Activated naive CD8-positive, alpha-beta T cell treated with anti-CD3 and anti-CD28 coated beads, Interleukin-2, amount 50 U/mL, for 24 hours (primary cell): ENCODE measurements at regions not wholly inside any gene's neighbourhood (a gene's known extent, or its start where the extent isn't known, plus 50 kb on each side); places are given as distances from the start of the nearest gene placed in this dataset.

Experiments
- ATAC-seq: fragments of 150-1000 bp; cut with Tn5 transposase; one replicate; pipeline ENCODE4 v1.10.0; 2021
- DNase-seq: peaks from one replicate; pipeline ENCODE4 v3.0.0; 2021
- H3K27ac Mint-ChIP-seq: one replicate; pipeline ENCODE4 v1.8.0; 2021; ENCODE audit warnings: mild to moderate bottlenecking, mixed read lengths
- H3K27me3 Mint-ChIP-seq: one replicate; pipeline ENCODE4 v1.8.0; 2021; ENCODE audit warnings: mixed read lengths
- H3K36me3 Mint-ChIP-seq: one replicate; pipeline ENCODE4 v1.8.0; 2021; ENCODE audit warnings: low read depth, mixed read lengths
- H3K4me1 Mint-ChIP-seq: one replicate; pipeline ENCODE4 v1.8.0; 2021; ENCODE audit warnings: mixed read lengths
- H3K4me3 Mint-ChIP-seq: one replicate; pipeline ENCODE4 v1.8.0; 2021; ENCODE audit warnings: mild to moderate bottlenecking, moderate library complexity, mixed read lengths
- H3K9me3 Mint-ChIP-seq: one replicate; pipeline ENCODE4 v1.8.0; 2021; ENCODE audit warnings: mixed read lengths

DNA sequence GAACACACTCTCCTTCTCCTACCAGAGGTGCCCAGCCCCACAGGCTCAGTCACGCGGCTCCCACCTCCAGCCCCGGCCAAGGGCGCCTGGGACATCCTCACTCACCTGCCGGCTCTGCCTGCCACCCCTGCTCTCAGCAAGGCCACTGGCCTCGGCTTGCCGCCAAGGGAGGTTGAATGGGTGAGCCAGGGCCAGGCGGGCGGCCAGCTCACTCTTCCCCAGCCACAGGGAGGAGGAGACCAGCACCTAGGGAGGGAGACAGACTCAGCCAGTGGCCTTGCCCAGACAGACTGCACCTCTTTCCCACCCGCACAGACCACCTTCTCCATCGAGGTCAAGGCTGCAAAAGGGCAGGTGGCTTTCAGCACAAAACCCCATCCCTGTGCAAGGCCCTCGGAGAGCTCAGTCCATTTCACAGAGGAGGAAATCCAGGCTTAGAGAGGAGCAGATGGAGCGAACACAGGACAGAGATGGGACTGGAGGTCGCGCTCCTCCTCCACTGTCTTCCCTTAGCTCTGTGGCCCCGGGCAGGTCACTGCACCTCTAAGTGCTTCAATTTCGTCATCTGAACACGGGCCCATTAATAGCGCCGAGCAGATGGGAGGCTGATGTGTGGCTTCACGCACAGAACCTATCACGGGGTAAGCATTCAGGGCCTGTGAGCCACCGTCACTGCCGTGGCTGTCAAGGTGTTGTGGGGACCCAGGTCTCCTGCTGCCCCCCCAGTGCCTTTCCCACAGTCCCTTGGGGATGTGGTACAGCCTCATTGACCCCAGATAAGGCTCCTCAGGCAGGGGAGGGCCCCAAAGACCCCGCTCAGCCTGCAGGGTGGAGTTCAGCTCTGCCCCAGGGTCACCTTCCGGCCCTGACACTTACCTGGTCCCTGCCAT, 56.1 kb downstream of the RMI2 start:
- Mint-ChIP-seq H3K27me3 (no peaks in the 10 kb centered on the region), H3K4me3 (no peak overlapping the region), H3K9me3 (no peaks in the 10 kb centered on the region), H3K27ac (no peak overlapping the region), H3K36me3 (no peaks in the 10 kb centered on the region), H3K4me1 (no peaks in the 10 kb centered on the region)
- no peak for DNase-seq
- ATAC-seq, result no peak

GRCh38 chr16:11402051-11402744, 56.9 kb downstream of the RMI2 start:
- H3K27ac Mint-ChIP-seq, result no peak overlapping the region
- H3K27me3 Mint-ChIP-seq, result no peaks in the 10 kb centered on the region
- ATAC-seq, result no peak
- DNase-seq, result no peak
- no peaks in the 10 kb centered on the region for H3K4me1 Mint-ChIP-seq
- H3K9me3 Mint-ChIP-seq, result no peaks in the 10 kb centered on the region
- no peaks in the 10 kb centered on the region for H3K36me3 Mint-ChIP-seq
- H3K4me3 Mint-ChIP-seq, result no peak overlapping the region

GRCh38 chr16:11402745-11403533, 57.7 kb downstream of the RMI2 start:
- DNase-seq (no peak), ATAC-seq (no peak)
- Mint-ChIP-seq H3K27me3 (no peaks in the 10 kb centered on the region), H3K36me3 (no peaks in the 10 kb centered on the region), H3K4me3 (no peak overlapping the region), H3K27ac (no peak overlapping the region), H3K9me3 (no peaks in the 10 kb centered on the region), H3K4me1 (peaks cover 2% of the 10 kb centered on the region)

- DNase-seq (no peak), ATAC-seq (no peak)
- no peaks in the 10 kb centered on the region for H3K9me3 Mint-ChIP-seq
- no peak overlapping the region for H3K4me3 Mint-ChIP-seq
- no peak overlapping the region for H3K27ac Mint-ChIP-seq
- no peaks in the 10 kb centered on the region for H3K27me3 Mint-ChIP-seq
- H3K4me1 Mint-ChIP-seq, result peaks cover 2% of the 10 kb centered on the region
- H3K36me3 Mint-ChIP-seq, result no peaks in the 10 kb centered on the region
Observed at GRCh38 chr16:11403534-11403795, 58.2 kb downstream of the RMI2 start.

GRCh38 chr16:11403920-11404319, 58.7 kb downstream of the RMI2 start:
- H3K27ac Mint-ChIP-seq, result no peak overlapping the region
- peaks cover 2% of the 10 kb centered on the region for H3K4me1 Mint-ChIP-seq
- no peaks in the 10 kb centered on the region for H3K27me3 Mint-ChIP-seq
- no peaks in the 10 kb centered on the region for H3K9me3 Mint-ChIP-seq
- H3K4me3 Mint-ChIP-seq, result no peak overlapping the region
- ATAC-seq (no peak), DNase-seq (no peak)
- no peaks in the 10 kb centered on the region for H3K36me3 Mint-ChIP-seq

GRCh38 chr16:11404603-11405002, 59.3 kb downstream of the RMI2 start:
- ATAC-seq (no peak), DNase-seq (no peak)
- no peaks in the 10 kb centered on the region for H3K27me3 Mint-ChIP-seq
- no peak overlapping the region for H3K27ac Mint-ChIP-seq
- H3K4me3 Mint-ChIP-seq, result no peak overlapping the region
- H3K36me3 Mint-ChIP-seq, result no peaks in the 10 kb centered on the region
- no peaks in the 10 kb centered on the region for H3K9me3 Mint-ChIP-seq
- peaks cover 2% of the 10 kb centered on the region for H3K4me1 Mint-ChIP-seq

GRCh38 chr16:11405331-11406176, 60.3 kb downstream of the RMI2 start:
- ATAC-seq, result peak; percentile 41
- no peaks in the 10 kb centered on the region for H3K9me3 Mint-ChIP-seq

DNA sequence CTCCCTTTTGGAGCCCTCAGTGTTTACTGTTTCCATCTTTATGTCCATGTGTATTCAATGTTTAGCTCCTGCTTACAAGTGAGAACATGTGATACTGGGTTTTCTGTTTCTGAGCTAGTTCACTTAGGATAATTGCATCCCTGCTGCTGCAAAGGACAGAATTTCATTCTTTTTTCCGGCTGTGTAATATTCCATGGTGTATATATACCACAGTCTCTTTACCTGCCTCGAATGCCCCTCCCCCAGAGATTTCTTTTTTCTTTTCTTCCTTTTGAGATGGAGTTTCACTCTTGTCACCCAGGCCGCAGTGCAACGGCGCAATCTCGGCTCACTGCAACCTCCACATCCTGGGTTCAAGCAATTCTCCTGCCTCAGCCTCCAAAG, 60.9 kb downstream of the RMI2 start:
- H3K9me3 Mint-ChIP-seq, result no peaks in the 10 kb centered on the region
- ATAC-seq (no peak), DNase-seq (no peak)
- peaks cover 2% of the 10 kb centered on the region for H3K4me1 Mint-ChIP-seq
- H3K27ac Mint-ChIP-seq, result no peak overlapping the region
- no peaks in the 10 kb centered on the region for H3K27me3 Mint-ChIP-seq
- H3K36me3 Mint-ChIP-seq, result no peaks in the 10 kb centered on the region
- no peak overlapping the region for H3K4me3 Mint-ChIP-seq

More at GRCh38 chr16:11405331-11406176, 60.3 kb downstream of the RMI2 start:
- peak; percentile 73 for DNase-seq
- H3K4me3 Mint-ChIP-seq, result no peak overlapping the region
- H3K27me3 Mint-ChIP-seq, result no peaks in the 10 kb centered on the region
- peaks cover 2% of the 10 kb centered on the region for H3K4me1 Mint-ChIP-seq
- no peak overlapping the region for H3K27ac Mint-ChIP-seq
- H3K36me3 Mint-ChIP-seq, result no peaks in the 10 kb centered on the region

- H3K27me3 Mint-ChIP-seq, result no peaks in the 10 kb centered on the region
- H3K4me1 Mint-ChIP-seq, result peaks cover 4% of the 10 kb centered on the region
- H3K27ac Mint-ChIP-seq, result no peak overlapping the region
- ATAC-seq (peak; percentile 38), DNase-seq (peak; percentile 71)
- no peaks in the 10 kb centered on the region for H3K9me3 Mint-ChIP-seq
- H3K4me3 Mint-ChIP-seq, result no peak overlapping the region
- no peaks in the 10 kb centered on the region for H3K36me3 Mint-ChIP-seq
Observed at GRCh38 chr16:11407047-11407982, 62.1 kb downstream of the RMI2 start.

- H3K36me3 Mint-ChIP-seq, result no peaks in the 10 kb centered on the region
- no peak overlapping the region for H3K4me3 Mint-ChIP-seq
- H3K27ac Mint-ChIP-seq, result no peak overlapping the region
- ATAC-seq (no peak), DNase-seq (no peak)
- H3K27me3 Mint-ChIP-seq, result no peaks in the 10 kb centered on the region
- peaks cover 4% of the 10 kb centered on the region for H3K4me1 Mint-ChIP-seq
- no peaks in the 10 kb centered on the region for H3K9me3 Mint-ChIP-seq
Observed at GRCh38 chr16:11408216-11408615, 63.0 kb downstream of the RMI2 start.

DNA sequence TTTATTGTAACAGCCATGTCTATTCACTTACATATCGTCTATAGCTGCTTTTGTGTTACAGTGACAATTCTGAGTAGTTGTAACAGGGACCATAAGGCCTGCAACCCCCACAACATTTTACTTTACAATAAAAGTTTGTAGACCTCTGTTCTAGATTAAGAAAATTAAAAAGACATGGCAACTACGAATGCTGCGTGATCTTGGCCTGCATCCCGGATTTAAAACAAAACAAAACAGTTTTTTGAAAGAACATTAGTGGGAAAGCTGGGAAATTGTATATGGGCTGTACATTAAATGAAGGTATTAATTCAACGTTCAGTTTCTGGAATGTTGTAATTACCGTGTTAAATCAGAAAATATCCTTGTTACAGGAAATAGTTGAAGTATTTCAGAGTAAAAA, 64.1 kb downstream of the RMI2 start:
- H3K4me3 Mint-ChIP-seq, result no peak overlapping the region
- DNase-seq (no peak), ATAC-seq (no peak)

DNA sequence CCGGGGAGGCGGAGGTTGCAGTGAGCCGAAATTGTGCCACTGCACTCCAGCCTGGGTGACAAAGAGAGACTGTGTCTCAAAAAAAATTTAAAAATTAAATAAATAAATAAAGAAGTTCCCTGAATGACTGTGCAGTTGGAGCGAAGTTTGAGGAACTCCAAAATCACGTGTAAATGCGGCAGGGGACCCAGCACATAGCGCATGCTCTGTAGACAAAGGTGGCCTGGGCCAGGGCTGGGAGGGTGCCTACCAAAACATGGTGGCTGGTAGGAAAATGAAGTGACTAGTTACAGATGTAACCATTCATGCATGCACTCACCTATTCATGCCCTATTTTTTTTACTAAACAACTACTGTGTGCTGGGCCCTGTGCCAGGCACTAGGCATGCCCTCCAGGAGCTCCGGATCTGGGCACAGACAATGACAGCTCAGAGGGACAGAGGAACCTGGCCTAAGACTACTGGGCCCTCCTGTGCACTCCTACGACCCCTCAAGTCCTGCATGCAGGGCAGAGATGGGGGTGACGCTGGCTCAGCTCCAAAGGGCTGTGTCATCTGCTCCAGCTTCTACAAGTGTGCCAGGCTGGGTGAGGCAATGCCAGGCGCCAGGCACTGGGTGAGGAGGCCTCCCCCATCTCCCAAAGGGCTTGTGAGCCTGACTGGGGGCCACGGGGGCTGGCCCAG, 65.3 kb downstream of the RMI2 start:
- DNase-seq (no peak), ATAC-seq (no peak)
- no peak overlapping the region for H3K27ac Mint-ChIP-seq
- no peak overlapping the region for H3K4me3 Mint-ChIP-seq
- no peaks in the 10 kb centered on the region for H3K9me3 Mint-ChIP-seq
- H3K4me1 Mint-ChIP-seq, result peaks cover 4% of the 10 kb centered on the region
- H3K27me3 Mint-ChIP-seq, result no peaks in the 10 kb centered on the region
- no peaks in the 10 kb centered on the region for H3K36me3 Mint-ChIP-seq

More for the DNA sequence above, 64.1 kb downstream of the RMI2 start:
- H3K4me1 Mint-ChIP-seq, result peaks cover 4% of the 10 kb centered on the region
- no peaks in the 10 kb centered on the region for H3K27me3 Mint-ChIP-seq
- no peaks in the 10 kb centered on the region for H3K36me3 Mint-ChIP-seq
- H3K27ac Mint-ChIP-seq, result no peak overlapping the region
- no peaks in the 10 kb centered on the region for H3K9me3 Mint-ChIP-seq

DNA sequence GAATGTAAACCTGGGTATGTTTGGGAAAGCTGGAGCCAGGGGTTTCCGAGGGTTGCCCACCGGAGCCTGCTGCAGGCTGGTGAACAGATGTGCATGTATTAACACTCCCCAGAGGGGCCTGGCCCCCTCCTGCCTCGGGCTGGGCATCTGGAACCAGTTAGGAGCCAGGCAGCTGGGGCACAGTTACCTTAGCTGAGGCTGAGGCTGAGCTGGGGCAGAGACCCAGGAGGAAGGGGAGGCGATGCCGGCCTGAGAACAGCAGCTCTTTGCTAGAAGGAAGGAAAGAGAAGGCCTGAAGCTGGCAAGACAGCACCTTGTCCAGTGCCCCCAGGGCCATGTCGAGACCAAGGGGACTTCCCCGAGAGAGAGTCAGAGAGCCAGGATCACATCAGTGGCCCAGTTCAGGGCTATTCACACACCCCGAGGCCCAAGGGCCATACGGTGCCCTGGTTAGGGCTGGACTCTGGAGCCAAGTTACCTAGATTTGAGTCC, 65.8 kb downstream of the RMI2 start:
- H3K27ac Mint-ChIP-seq, result no peak overlapping the region
- no peak for ATAC-seq
- no peaks in the 10 kb centered on the region for H3K36me3 Mint-ChIP-seq
- no peak for DNase-seq
- no peaks in the 10 kb centered on the region for H3K27me3 Mint-ChIP-seq
- H3K4me1 Mint-ChIP-seq, result peaks cover 4% of the 10 kb centered on the region
- H3K9me3 Mint-ChIP-seq, result no peaks in the 10 kb centered on the region
- H3K4me3 Mint-ChIP-seq, result no peak overlapping the region
